GM12878 (cell line): ENCODE measurements at regions not wholly inside any gene's neighbourhood (a gene's known extent, or its start where the extent isn't known, plus 50 kb on each side); places are given as distances from the start of the nearest gene placed in this dataset.

Source experiments
- ATAC-seq: fragments of 200-7000 bp; cut with Tn5 transposase; 3 replicates; pipeline ENCODE4 v1.9.1; 2020; ENCODE audit warnings: mild to moderate bottlenecking, moderate library complexity
- BruUV-seq: library from RNA; stranded (reverse); fragments of 400-500 nt; replicated peaks from 2 replicates; lab custom pipeline; 2021; lab: Mats Ljungman, UMichigan
- CTCF ChIA-PET: fragments of 300-600 bp; sonication (Branson Sonifier 250); formaldehyde crosslinking; extraction: SDS; loops from one replicate; lab custom pipeline; 2021; ENCODE audit warnings: inconsistent platforms; lab: Yijun Ruan, JAX
- POLR2A ChIA-PET: fragments of 350-600 bp; formaldehyde crosslinking; extraction: SDS; loops from one replicate; lab custom pipeline; 2021; ENCODE audit warnings: inconsistent platforms; lab: Charles Lee
- RAD21 ChIA-PET: fragments of 300-600 bp; sonication (Branson Sonifier 250); formaldehyde crosslinking; loops from one replicate; lab custom pipeline; 2023; ENCODE audit warnings: antibody characterized with exemption; ENCODE audit not compliant: unreplicated experiment; lab: Charles Lee
- SMC1A ChIA-PET: fragments of 300-600 bp; sonication (Branson Sonifier 250); formaldehyde crosslinking; loops from one replicate; lab custom pipeline; 2023; ENCODE audit not compliant: unreplicated experiment, uncharacterized antibody; lab: Charles Lee
- DNase-seq: peaks from one replicate; pipeline ENCODE4 v3.0.0-alpha.2; 2011; ENCODE audit warnings: low read depth, low spot score
- FAIRE-seq: peaks from 3 replicates; lab custom pipeline; 2011; peaks lifted over from hg19 to GRCh38; lab: Jason Lieb, UNC
- H2AFZ ChIP-seq: 2 replicates; pipeline ENCODE4 v1.6.0; 2011; ENCODE audit warnings: low read depth, low read length, control low read depth; ENCODE audit not compliant: control insufficient read depth
- H3K27ac ChIP-seq: 2 replicates; pipeline ENCODE4 v1.5.1; 2011; ENCODE audit warnings: control low read depth; ENCODE audit not compliant: control insufficient read depth, insufficient read depth
- H3K27me3 ChIP-seq, 2 experiments: replicated peaks in 1 of 2; 2 replicates each; pipeline versions ENCODE4 v1.6.0 to v1.6.1; 2011; ENCODE audit warnings: low read length in 1 of 2; ENCODE audit not compliant: control insufficient read depth in 2 of 2, insufficient read depth in 2 of 2
- H3K36me3 ChIP-seq, 2 experiments: 2 replicates each; pipeline ENCODE4 v1.5.1; 2011; ENCODE audit warnings: low read length in 1 of 2; ENCODE audit not compliant: control insufficient read depth in 2 of 2, insufficient read depth in 2 of 2
- H3K4me1 ChIP-seq: 2 replicates; pipeline ENCODE4 v1.6.1; 2011; ENCODE audit warnings: mild to moderate bottlenecking, low read length, moderate library complexity, mixed read lengths; ENCODE audit not compliant: control insufficient read depth, insufficient read depth
- H3K4me2 ChIP-seq: 2 replicates; pipeline ENCODE4 v1.6.0; 2011; ENCODE audit warnings: control low read depth; ENCODE audit not compliant: control insufficient read depth, insufficient read depth
- H3K4me3 ChIP-seq: fragments of 200-600 bp; sonication (generic); 2 replicates; pipeline ENCODE4 v1.5.1; 2016
- H3K79me2 ChIP-seq: 2 replicates; pipeline ENCODE4 v1.6.0; 2011; ENCODE audit warnings: low read length; ENCODE audit not compliant: control insufficient read depth, insufficient read depth
- H3K9ac ChIP-seq: 2 replicates; pipeline ENCODE4 v1.8.0; 2011; ENCODE audit warnings: low read length, control low read depth, mixed read lengths; ENCODE audit not compliant: control insufficient read depth, insufficient read depth
- H3K9me3 ChIP-seq: replicated peaks from 3 replicates; pipeline ENCODE4 v1.5.1; 2011; ENCODE audit warnings: mild to moderate bottlenecking, low read length; ENCODE audit not compliant: control insufficient read depth, insufficient read depth
- H4K20me1 ChIP-seq: 2 replicates; pipeline ENCODE4 v1.6.0; 2011; ENCODE audit not compliant: control insufficient read depth, insufficient read depth
- ATF7 ChIP-seq: fragments of 450-650 bp; IDR thresholded peaks from 2 replicates; pipeline ENCODE4 v1.6.1; 2016; ENCODE audit warnings: low read depth, mild to moderate bottlenecking
- CREM ChIP-seq: IDR thresholded peaks from 2 replicates; pipeline ENCODE4 v1.6.1; 2014; ENCODE audit warnings: antibody characterized with exemption, low read depth
- KLF5 ChIP-seq: fragments of 450-650 bp; IDR thresholded peaks from 2 replicates; pipeline ENCODE4 v1.6.1; 2014; ENCODE audit warnings: mild to moderate bottlenecking; ENCODE audit not compliant: partially characterized antibody
- MXI1 ChIP-seq: fragments of 150-350 bp; IDR thresholded peaks from 2 replicates; pipeline ENCODE4 v1.6.1; 2011; ENCODE audit warnings: low read depth, mild to moderate bottlenecking, inconsistent platforms, low read length, improper control_type of control experiment
- NFXL1 ChIP-seq: fragments of 450-650 bp; IDR thresholded peaks from 2 replicates; pipeline ENCODE4 v1.6.1; 2017; ENCODE audit warnings: antibody characterized with exemption, mild to moderate bottlenecking, borderline replicate concordance
- NR2C2 ChIP-seq: IDR thresholded peaks from 2 replicates; pipeline ENCODE4 v1.6.1; 2011; ENCODE audit warnings: borderline replicate concordance, low read depth; ENCODE audit not compliant: control insufficient read depth, insufficient read length
- RUNX3 ChIP-seq: IDR thresholded peaks from 2 replicates; pipeline ENCODE4 v1.6.1; 2012; ENCODE audit warnings: low read length, inconsistent platforms
- SIX5 ChIP-seq: IDR thresholded peaks from 2 replicates; pipeline ENCODE4 v1.6.1; 2011; ENCODE audit warnings: mild to moderate bottlenecking, low read depth, low read length, moderate library complexity; ENCODE audit not compliant: severe bottlenecking
- SMC3 ChIP-seq: IDR thresholded peaks from 2 replicates; pipeline ENCODE4 v1.6.1; 2011; ENCODE audit warnings: low read length, improper control_type of control experiment, borderline replicate concordance
- TARDBP ChIP-seq: IDR thresholded peaks from 2 replicates; pipeline ENCODE4 v1.6.1; 2016; ENCODE audit warnings: borderline replicate concordance
- ZNF274 ChIP-seq: IDR thresholded peaks from one replicate; pipeline ENCODE4 v1.8.0; 2011; ENCODE audit not compliant: insufficient read length, insufficient read depth
- ZNF592 ChIP-seq: fragments of 450-650 bp; IDR thresholded peaks from 2 replicates; pipeline ENCODE4 v1.6.1; 2017; ENCODE audit warnings: mild to moderate bottlenecking, moderate library complexity
- ZZZ3 ChIP-seq: IDR thresholded peaks from 2 replicates; pipeline ENCODE4 v1.6.1; 2011; ENCODE audit warnings: low read depth; ENCODE audit not compliant: control insufficient read depth, insufficient read length
- WGBS: methylation state at CpG from one replicate; pipeline ENCODE4 v1.1.6; 2016; ENCODE audit warnings: low lambda C conversion rate; ENCODE audit not compliant: insufficient replicate concordance, insufficient coverage; ENCODE audit errors: missing lambda C conversion rate; 5-methylcytosine and 5-hydroxymethylcytosine counted together
- in situ Hi-C: fragments of 300-500 bp; cut with MboI; formaldehyde crosslinking; loops from 9 replicates; pipeline ENCODE4 v1.14.3; 2018; ENCODE audit warnings: mixed read lengths
- intact Hi-C: fragments of 100-400 bp; cut with micrococcal nuclease; formaldehyde crosslinking; loops from one replicate; pipeline ENCODE4 v1.14.2; 2022; ENCODE audit not compliant: unreplicated experiment

- 0% methylated on average over 2 of the region's 2 CpGs for WGBS
- no peaks in the 10 kb centered on the region for H3K36me3 ChIP-seq
- RAD21 ChIA-PET = no interaction called here
- DNase-seq (no peak), FAIRE-seq (no peak)
- SMC1A ChIA-PET = no interaction called here
- no peaks in the 10 kb centered on the region for H3K9me3 ChIP-seq
- H3K27me3 ChIP-seq = no peaks in the 10 kb centered on the region
- intact Hi-C loops = no loop called here
- no peak overlapping the region for H3K4me3 ChIP-seq
- POLR2A ChIA-PET = no interaction called here
- no TSS peak for BruUV-seq
- no peak overlapping the region for H3K4me2 ChIP-seq
- H4K20me1 ChIP-seq = no peaks in the 10 kb centered on the region
- no peak for TF ChIP-seq ATF7
- no peak for TF ChIP-seq ZNF592
- TF ChIP-seq CREM = no peak
- TF ChIP-seq RUNX3 = no peak
- no peak for TF ChIP-seq MXI1
- TF ChIP-seq ZZZ3 = no peak
- TF ChIP-seq SIX5 = no peak
- no peak for TF ChIP-seq ZNF274
- no peak for TF ChIP-seq SMC3
- no peak for TF ChIP-seq NFXL1
- TF ChIP-seq NR2C2 = no peak
- TF ChIP-seq TARDBP = no peak
- TF ChIP-seq KLF5 = no peak
- TF ChIP-seq, all 136 proteins: peak for 0
- Histone ChIP-seq H3K79me2 (no peaks in the 10 kb centered on the region), H3K9ac (no peak overlapping the region), H3K4me1 (no peaks in the 10 kb centered on the region), H3K27ac (no peak overlapping the region), H2AFZ (no peak overlapping the region)
- in situ Hi-C loops = no loop called here
- ATAC-seq = no peak
- CTCF ChIA-PET = interaction anchor here (1.6 kb wide), 1 partner anchor 9 kb away, joined by 4 read pairs; no protein-coding TSS in a partner anchor
Measured at GRCh38 chr6:9346923-9347322, 911.6 kb upstream of the SLC35B3 start.
